ENCODE measurements at regions not wholly inside any gene's neighbourhood (a gene's known extent, or its start where the extent isn't known, plus 50 kb on each side); places are given as distances from the start of the nearest gene placed in this dataset.

DNA sequence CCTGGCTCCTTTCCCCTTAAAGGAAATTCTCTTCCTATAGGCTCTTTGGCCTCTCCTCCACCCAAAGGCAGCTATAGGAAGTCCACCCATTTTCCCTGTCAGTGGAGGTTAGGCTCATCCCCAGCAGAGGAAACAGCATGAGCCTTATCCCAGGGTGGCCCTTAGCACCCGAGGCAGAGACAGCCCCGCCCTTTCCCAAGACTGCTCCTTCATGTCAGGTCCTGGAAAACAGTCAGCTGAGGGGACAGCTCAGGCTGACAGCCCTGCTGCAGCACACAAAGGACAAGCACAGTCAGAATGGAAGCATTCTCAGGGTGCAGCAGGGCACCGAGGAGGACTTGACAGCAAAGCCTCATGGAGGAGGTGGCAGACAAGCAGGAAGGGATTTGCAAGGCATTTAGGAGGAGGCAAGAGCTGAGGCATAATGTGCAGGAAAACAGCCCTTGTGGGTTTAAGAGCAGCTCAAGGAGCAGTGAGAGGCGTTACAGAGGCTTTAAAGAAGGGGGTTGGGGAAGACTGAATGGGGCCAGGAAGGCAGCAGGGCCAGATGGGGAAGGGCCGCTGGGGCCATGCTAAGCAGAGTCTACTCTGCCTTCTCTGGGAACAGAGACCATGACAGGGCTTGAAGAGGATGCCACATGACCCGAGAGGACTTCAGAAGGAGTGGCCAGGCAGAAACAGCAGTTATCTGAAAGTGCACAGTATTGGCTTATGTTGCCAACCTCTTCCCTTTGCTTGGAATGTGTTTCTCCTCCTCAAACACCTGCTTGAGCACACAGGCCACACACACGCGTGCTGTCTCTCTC is 216.6 kb downstream of the SH3BP4 start:
- DNase-seq (ENCODE audit: low spot score) = no peak
- FAIRE-seq = no peak

DNA sequence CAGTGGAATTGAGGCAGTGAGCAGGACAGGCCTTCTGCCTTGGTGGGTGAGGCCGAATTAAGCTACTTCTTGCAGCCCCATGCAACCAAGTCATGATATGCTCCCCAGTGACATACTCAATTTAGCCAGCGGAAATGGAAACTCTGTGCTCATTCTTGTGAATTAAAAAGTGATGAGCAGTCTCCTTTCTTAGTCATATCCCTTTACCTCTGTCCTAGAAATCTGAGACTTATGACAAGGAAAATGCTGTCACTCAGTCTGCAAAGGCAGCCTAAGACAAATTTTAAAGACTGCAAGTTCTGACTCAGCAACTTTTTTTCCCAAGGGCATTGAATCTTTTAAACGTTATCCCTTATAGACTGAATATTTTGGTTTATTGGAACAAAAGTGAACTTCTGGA is 218.2 kb downstream of the SH3BP4 start:
- peak; percentile 93 for FAIRE-seq
- DNase-seq (ENCODE audit: low spot score) = peak; percentile 91

DNA sequence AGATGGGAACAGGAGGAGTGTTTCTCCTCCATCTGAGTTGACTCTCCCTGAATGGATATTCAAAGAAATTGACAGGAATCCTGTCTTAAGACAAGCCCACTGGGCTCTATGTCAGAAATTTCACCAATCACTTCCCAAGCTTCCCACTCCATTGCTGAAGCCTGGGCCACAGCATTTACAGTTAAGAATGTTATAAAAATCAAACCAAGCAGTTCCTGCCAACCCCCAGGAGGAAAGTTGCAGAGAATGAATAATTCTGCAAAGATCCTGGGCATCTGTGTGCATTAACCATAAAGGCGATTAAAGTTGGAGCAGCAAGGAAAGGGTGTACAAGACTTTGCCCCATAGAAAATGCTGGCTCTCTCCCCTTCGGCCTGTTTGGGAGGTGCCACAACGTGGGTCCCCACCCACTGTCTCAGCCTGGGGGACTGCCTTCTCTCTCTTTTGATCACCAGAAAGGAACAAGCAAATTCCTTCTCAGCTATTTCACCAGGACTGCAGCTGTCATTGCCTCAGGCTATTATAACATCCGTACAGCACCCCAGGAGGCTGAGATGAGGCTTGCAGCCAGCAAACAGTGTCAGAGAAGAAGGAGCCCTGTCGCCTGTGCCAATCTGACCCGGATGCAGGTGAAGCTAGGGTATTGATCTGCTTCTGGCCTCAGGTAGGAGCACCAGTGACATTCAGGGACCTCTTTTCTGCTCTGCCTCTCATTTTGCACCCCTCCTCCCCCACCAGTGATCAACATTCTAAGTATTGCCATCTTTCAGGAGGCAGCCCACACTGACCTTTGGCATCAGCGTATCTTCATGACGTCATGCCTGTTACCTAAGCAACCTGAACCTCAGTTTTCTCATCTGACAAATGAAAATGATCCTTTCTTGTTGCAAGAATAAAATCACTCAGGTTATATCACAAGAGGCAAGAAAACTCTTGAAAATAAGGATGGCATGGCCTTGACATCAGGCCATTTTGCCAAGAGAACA is 219.0 kb downstream of the SH3BP4 start:
- DNase-seq (ENCODE audit: low spot score) = peak; percentile 89
- FAIRE-seq = peak; percentile 72

DNA sequence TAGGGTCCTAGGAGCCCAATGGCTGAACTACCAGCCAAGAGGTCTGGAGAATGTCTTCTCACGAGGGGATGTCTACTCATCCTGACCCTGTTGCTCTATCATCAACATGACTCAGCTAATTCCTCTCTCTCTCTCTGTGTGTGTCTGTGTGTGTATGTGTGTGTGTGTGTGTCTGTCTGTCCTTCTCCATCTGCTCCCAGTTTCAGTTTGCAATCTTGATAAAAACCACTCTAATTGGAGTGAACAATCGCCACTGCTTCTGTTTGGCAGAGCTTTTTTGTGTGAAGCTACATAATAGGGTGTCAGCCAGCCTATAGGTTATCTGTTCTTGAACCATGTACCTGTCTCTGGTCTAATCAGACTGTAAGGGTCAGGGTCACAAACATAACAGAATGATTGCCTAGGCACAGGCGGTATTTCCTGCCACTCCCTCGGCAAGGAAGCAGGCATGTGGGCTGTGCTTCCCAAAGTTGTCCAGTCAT is 219.8 kb downstream of the SH3BP4 start:
- peak; percentile 81 for DNase-seq (ENCODE audit: low spot score)
- FAIRE-seq = peak; percentile 36

DNA sequence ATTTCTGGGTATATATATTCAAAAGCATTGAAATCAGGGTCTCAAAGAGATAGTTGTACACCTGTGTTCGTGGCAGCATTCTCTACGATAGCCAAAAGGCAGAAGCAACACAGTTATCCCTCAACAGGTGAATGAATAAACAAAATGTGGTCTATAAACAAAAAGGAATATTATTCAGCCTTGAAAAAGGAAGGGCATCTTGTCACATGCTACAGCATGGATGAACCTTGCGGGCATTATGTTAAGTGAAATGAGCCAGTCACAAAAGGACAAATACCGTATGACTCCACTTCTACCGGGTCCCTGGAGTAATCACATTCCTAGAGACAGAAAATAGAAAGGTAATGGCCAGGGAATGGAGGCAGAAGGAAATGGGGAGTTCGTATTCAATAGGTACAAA is 228.8 kb downstream of the SH3BP4 start:
- no peak for FAIRE-seq
- no peak for DNase-seq (ENCODE audit: low spot score)

DNA sequence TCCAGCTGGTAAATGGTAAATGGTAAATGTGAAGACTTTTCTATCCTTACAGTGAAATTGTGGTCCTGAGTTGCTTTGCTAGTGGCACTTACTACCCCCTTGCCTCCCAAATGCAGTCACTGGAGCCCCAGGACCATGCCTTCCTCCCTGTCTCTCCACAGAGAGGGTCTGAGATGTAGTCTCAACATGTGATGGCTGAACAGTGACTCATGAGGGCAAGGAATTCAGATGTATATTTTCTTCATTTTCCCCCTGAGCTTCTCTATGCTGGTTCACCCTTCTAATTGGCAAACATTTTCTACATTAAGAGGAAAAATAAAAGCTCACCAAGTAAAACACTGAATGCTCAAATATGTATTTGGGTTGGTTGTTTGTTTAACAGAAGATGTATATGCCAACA is 232.0 kb downstream of the SH3BP4 start:
- FAIRE-seq (no peak), DNase-seq (ENCODE audit: low spot score) (no peak)

DNA sequence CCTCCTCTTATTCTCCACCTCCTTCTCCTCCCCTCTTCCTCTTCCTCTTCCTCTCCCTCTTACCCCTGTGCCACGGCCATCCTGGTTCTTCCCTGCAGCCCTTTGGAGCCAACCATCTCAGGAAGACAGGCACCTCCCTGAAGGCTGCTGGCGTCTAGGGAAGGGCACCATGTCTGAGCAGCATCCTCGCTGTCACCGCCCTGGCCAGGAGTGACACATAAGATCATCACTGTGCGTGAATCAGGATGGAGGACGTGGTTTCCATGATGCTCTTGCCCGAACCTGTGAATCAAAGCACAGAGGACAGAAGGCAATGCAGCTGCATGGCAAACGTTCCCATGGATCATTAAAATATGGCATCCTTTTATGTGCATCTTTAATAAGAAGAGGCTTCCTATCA is 236.0 kb downstream of the SH3BP4 start:
- FAIRE-seq (no peak), DNase-seq (ENCODE audit: low spot score) (no peak)

DNA sequence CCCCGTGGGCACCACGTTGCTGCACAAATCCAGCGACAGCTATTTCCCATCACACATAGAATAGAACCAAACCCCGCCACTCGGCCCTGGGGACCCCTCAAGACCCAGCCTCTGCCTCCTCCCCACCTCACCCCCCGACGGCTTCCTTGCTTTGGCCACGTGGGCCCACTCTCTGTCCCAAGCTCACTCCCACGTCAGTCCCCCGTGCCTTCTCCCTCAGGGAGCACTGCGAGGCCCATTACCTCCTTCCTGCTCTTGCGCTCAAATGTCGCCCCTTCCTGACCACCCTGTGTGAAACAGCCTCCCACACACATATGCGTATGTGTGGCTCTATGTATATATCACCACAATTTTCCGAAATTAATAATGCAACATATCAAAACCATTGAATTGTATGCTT is 239.7 kb downstream of the SH3BP4 start:
- DNase-seq (ENCODE audit: low spot score) (no peak), FAIRE-seq (no peak)

DNA sequence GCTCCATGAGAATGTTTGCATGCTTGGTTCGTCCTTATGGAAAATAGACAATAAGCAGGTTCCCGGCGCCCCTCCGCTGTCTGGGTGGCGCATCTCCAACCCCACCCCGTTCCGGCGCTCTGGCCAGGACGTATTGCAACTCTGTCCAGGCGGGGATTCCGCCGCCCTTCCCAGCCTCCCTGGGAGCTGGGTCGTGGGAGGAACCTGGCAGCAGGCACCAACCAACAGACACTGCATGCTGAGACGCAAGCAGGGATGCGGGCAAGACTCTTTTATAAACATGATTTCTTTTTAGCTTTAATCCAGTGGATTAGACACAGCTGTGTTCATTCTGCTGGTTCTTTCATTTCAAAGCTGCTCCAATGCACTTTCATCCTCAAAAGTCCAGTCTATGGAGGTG is 240.2 kb downstream of the SH3BP4 start:
- DNase-seq (ENCODE audit: low spot score) = no peak
- no peak for FAIRE-seq

DNA sequence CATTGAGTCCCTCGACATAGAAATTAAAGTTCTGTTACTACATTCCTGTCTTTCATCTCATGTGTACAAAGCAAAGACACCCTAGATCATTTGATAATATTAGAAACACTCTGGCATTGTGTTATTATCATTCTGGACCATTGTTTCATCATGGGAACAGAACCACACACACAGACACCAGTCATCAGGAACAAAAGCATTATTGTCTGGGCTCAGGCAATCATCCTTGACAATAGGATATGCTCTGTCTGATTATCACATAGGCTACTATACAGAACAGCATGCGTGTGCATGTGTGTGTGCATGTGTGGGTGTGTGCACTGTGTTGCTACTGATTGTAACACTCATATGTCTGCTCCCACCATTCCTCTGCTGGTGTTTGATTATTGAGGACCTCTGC is 242.5 kb downstream of the SH3BP4 start:
- no peak for DNase-seq (ENCODE audit: low spot score)
- no peak for FAIRE-seq

DNA sequence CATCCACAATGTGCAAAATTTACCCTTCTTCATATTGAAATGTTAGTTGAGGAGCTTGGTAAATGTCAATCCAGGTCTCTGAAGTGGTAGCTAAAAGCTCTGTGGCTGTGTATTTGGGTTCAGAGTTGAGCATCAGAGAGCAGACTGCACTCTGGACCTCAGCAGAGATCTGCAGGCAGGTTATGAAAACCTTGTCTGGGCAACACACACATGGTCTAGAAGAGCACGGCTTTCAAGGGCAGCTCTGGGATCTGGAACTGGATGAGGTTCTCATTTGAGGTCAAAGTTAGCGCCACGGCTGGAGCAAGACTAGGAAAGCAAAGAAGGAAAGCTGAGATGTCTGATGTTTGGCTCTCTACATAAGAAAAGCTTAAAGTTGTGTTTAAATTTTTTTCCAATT is 243.0 kb downstream of the SH3BP4 start:
- FAIRE-seq = no peak
- DNase-seq (ENCODE audit: low spot score) = no peak

DNA sequence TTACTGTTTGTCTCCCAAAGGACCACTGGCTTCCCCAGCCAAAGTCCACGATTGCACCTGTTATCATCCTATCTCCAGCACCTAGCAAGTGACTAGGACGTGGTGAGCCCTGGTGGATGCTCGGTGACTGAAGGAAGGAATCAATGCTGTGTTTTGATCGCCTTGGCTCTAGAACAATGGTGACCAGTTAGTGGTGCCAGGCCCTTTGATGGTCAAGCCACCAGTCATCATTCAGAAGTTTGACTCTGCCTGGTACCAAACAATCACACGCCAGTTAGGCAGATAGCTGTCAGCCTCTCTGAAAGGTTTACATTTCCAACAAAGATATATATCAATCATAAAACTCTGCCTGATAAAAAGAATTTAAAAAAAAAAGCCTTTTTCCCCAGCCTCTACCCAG is 244.1 kb downstream of the SH3BP4 start:
- DNase-seq (ENCODE audit: low spot score) (no peak), FAIRE-seq (no peak)

DNA sequence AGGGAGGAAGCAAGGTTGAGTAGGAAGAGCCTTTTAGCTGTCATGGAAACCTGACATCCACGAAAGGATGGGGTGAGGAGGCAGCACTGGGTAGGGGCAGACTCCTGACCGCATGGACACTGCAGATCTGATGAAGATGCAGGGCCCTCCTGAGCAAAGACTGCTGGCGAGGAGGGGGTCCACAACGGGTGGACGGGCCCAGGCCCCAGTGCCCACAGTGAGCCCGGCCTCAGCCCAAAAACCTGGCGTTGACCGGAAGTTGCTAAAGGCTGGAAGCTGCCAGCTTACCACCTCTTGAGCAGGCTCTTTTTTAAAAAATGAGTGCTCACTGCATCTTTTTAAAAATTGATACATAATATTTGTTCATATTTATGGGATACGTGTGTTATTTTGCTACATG is 247.3 kb downstream of the SH3BP4 start:
- FAIRE-seq = no peak

DNA sequence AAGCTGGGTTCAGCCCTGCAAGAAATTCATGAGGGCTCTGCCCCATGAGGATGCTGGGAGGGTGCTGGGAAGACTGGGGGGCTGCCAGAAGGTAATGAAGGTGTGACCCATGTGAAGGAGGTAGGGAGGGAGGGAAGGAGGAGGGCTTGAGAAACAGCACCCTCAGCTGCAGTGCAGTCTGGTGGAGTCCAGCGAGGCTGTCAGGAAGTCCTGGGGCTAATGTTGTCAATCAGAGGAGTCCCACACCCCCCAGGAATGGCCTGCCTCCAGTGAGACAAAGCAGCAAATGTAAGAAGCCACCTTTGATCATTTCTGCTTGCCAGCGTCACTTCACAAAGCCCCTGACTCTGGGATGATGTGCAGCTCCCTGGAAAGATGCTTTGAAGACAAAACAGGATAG is 248.4 kb downstream of the SH3BP4 start:
- no peak for FAIRE-seq
- no peak for DNase-seq (ENCODE audit: low spot score)

More for the DNA sequence above, 247.3 kb downstream of the SH3BP4 start:
- DNase-seq (ENCODE audit: low spot score) = no peak

DNA sequence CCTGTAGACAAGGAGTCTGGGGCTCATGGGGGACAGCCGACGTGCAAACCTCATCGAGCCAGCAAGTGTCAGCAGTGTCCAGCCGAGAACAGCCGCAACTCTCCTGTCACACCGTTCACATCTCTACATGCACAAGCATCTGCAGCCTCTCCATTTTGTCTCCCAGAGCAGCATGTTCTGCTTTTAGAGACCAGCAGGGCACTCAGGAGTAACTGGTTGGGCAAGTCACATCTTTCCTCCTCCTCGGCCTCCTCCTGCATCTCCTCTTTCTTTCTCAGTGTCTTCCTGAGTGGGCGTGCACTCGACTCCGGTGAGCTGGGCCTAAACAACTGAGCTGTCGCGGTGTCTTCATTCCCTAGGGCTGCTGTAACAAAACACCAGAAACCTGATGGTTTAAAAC is 249.9 kb downstream of the SH3BP4 start:
- FAIRE-seq = no peak
- no peak for DNase-seq (ENCODE audit: low spot score)

DNA sequence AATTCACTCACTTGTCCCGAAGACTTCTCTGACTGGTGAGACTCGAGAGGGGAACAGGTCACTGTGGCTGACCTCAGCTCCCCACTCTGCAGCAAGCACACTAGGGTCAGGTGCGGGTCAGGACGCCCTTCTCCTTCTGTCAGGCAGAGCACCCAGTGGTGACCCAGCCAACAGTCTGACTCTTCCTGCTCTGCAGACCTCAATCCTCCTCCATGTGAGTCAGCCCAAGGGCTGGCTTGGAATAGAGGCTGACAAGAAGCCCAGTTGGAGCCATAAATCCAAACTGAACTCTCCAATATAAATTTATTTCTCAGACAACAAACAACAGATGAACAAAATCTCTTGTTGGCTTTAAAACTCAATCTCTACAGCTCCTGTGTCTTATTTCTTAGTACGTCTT is 253.1 kb downstream of the SH3BP4 start:
- peak; percentile 61 for DNase-seq (ENCODE audit: low spot score)
- peak; percentile 10 for FAIRE-seq

DNA sequence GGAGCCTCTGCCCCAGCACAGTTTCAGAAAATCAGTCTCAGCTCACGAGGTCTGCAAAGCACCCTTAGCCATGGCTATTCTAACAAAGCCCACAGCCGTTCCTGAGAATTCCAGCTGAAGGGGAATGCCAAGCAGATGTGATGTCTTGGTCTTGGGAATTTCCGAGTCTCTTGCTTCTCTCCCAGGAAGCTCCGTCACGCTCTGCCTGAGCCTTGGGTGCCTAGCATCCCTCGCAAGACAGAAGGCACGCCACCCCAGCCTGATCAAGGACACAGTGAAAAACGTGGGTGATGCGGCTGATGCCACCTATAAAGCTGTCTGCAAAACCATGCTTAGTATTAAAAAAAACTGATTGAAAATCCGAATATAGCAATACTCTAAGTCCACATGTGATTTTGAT is 254.6 kb downstream of the SH3BP4 start:
- peak; percentile 80 for FAIRE-seq
- peak; percentile 85 for DNase-seq (ENCODE audit: low spot score)

DNA sequence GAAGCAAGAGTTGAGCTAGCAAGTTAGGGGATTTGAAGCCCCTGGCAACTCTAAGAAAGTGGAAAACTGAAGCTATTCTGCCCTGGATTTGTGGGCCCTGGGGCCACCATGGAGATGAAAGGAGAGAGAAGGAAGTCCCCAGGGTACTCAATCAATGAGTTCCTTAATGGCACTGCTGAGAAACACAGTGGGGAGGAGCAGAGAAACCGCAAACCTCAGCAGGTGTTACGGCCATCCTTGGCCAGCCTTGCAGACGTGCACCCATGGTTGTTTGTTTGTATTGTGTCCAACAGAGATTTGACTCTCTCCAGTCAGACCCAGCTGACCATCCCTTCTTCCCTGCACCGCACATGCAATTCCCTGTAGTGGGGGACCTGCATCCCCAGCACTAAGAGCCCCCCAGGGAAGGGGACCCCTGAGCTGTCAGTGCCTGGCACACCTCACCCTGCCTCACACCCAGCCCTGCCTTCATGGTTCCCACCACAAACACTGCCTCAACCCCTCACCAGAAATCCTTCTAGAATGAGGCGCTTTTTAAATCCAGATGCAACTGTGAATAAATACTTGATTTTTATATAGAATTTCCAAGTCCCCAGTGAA is 255.3 kb downstream of the SH3BP4 start:
- FAIRE-seq (no peak), DNase-seq (ENCODE audit: low spot score) (peak; percentile 49)

DNA sequence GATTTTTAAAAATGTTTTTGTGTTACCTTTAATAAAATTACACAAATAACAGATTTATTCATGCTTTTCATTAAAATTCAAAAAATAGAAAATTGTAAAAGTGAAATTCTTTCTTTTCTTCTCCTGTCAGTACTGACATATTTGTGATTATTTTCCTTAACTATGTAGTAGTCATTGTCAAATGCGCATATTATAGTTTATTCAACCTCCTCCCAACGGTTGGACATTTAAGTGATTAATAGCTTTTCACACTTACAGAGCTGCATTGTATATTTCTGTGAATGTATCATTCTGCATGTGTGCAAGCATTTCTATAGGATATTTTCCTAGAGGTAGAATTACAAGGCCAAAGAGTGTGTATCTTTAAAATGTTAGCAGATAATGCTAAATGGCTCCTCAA is 259.2 kb downstream of the SH3BP4 start:
- no peak for DNase-seq (ENCODE audit: low spot score)
- FAIRE-seq = no peak

DNA sequence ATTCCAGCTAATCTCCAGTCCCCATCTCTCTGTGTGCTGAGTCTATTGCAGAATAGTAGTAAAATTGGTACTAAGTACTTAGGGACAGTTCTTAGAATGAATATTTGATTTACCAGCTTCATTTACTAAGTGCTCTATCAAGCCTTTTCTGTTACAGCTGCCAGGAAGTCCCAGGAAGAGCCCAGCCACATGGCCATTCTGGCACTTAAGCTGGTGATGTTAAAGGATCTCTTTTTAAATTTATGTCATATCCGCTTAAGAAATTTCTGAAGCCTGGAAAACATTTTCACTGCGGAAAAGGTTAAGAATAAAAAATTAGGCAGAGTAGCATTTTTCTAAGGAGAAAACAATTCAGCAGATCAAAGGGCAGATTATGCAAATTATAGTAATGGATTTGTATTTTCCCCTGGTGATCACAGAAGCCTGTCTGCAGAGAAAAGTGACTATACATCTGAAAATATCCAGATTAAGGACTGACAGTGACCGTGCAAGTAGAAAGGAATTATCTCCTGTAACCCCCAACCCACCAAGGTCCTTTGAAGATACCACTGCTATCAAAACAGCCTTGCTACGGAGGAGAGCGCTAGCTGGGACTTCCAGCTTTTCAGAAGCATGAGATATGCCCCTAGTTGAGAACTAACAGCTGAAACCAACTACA is 260.8 kb downstream of the SH3BP4 start:
- no peak for FAIRE-seq

DNA sequence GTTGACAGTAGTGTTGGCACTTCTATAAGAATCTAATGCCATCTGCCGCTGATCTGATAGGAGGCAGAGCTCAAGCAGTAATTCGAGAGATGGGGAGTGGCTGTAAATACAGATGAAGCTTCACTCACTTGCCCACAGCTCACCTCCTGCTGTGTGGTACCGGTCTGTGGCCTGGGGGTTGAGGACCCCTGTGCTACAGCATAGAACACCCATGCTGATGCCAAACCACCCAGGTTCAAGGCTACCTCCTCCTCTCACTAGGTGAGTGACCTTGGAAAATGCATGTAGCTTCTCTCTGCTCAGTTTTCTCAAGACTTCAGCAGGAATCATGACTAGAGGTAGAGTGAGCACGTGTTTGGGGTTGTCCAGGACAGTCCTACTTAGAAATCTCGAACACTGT is 263.4 kb downstream of the SH3BP4 start:
- FAIRE-seq = no peak

More for the DNA sequence above, 260.8 kb downstream of the SH3BP4 start:
- DNase-seq (ENCODE audit: low spot score) = no peak

More for the DNA sequence above, 263.4 kb downstream of the SH3BP4 start:
- DNase-seq (ENCODE audit: low spot score) = no peak

Data from RCC 7860 (cell line).